SK-N-SH (cell line): ENCODE measurements at regions not wholly inside any gene's neighbourhood (a gene's known extent, or its start where the extent isn't known, plus 50 kb on each side); places are given as distances from the start of the nearest gene placed in this dataset.

Source experiments
- CHD2 ChIP-seq: fragments of 150-350 bp; IDR thresholded peaks from 2 replicates; pipeline ENCODE4 v1.6.1; 2018; ENCODE audit warnings: low read length; ENCODE audit not compliant: partially characterized antibody
- EP300 ChIP-seq, 2 experiments: IDR thresholded peaks; 2 replicates each; pipeline versions ENCODE4 v1.4.0 to v1.6.1; 2012; ENCODE audit warnings: borderline replicate concordance in 1 of 2, low read depth in 1 of 2, low read length in 1 of 2
- EZH2phosphoT487 ChIP-seq: fragments of 200-600 bp; sonication (generic); IDR thresholded peaks from 2 replicates; pipeline ENCODE4 v1.6.1; 2017; ENCODE audit warnings: low read depth, mixed run types, mild to moderate bottlenecking, antibody characterized with exemption, moderate library complexity, borderline replicate concordance
- FOSL2 ChIP-seq: IDR thresholded peaks from 2 replicates; pipeline ENCODE4 v1.4.0; 2012; ENCODE audit warnings: low read depth, mild to moderate bottlenecking, moderate library complexity, borderline replicate concordance
- GATA2 ChIP-seq: sonication (generic); formaldehyde crosslinking; IDR thresholded peaks from 2 replicates; pipeline ENCODE4 v1.5.0; 2020; ENCODE audit warnings: mild to moderate bottlenecking, missing genetic modification reagents
- JUND ChIP-seq: IDR thresholded peaks from 2 replicates; pipeline ENCODE4 v1.4.0; 2012
- MAX ChIP-seq: IDR thresholded peaks from 2 replicates; pipeline ENCODE4 v1.4.0; 2012; ENCODE audit warnings: low read depth
- NFIC ChIP-seq: IDR thresholded peaks from 2 replicates; pipeline ENCODE4 v1.4.0; 2012; ENCODE audit warnings: borderline replicate concordance
- POLR2AphosphoS5 ChIP-seq: IDR thresholded peaks from 2 replicates; pipeline ENCODE4 v1.6.1; 2012; ENCODE audit warnings: low read depth, low read length
- SIN3A ChIP-seq: IDR thresholded peaks from 2 replicates; pipeline ENCODE4 v1.6.1; 2012; ENCODE audit warnings: low read depth, mild to moderate bottlenecking, low read length, moderate library complexity, borderline replicate concordance
- SMC3 ChIP-seq: IDR thresholded peaks from 2 replicates; pipeline ENCODE4 v1.6.1; 2012; ENCODE audit warnings: low read depth, low read length, improper control_type of control experiment
- TAF1 ChIP-seq: IDR thresholded peaks from 2 replicates; pipeline ENCODE4 v1.6.1; 2012; ENCODE audit warnings: low read depth, mild to moderate bottlenecking, low read length, moderate library complexity, borderline replicate concordance
- TCF12 ChIP-seq: IDR thresholded peaks from 2 replicates; pipeline ENCODE4 v1.4.0; 2012
- YY1 ChIP-seq: IDR thresholded peaks from 2 replicates; pipeline ENCODE4 v1.4.0; 2012; ENCODE audit warnings: low read depth, mild to moderate bottlenecking
- TF ChIP-seq, protein P1 (sequence below): fragments of 150-350 bp; IDR thresholded peaks from 2 replicates; pipeline ENCODE4 v1.6.1; 2016; ENCODE audit warnings: mild to moderate bottlenecking, low read depth, low read length
- TF ChIP-seq, protein P2 (sequence below): fragments of 150-350 bp; IDR thresholded peaks from 2 replicates; pipeline ENCODE4 v1.6.1; 2017; ENCODE audit warnings: antibody characterized with exemption, low read length, low read depth, borderline replicate concordance
- TF ChIP-seq, protein P3 (sequence below): IDR thresholded peaks from 2 replicates; pipeline ENCODE4 v1.4.0; 2012; ENCODE audit warnings: low read depth, borderline replicate concordance
- TF ChIP-seq, protein P4 (sequence below): fragments of 200-600 bp; sonication (generic); IDR thresholded peaks from 2 replicates; pipeline ENCODE4 v1.6.1; 2017; ENCODE audit warnings: antibody characterized with exemption, mild to moderate bottlenecking, moderate library complexity

DNA sequence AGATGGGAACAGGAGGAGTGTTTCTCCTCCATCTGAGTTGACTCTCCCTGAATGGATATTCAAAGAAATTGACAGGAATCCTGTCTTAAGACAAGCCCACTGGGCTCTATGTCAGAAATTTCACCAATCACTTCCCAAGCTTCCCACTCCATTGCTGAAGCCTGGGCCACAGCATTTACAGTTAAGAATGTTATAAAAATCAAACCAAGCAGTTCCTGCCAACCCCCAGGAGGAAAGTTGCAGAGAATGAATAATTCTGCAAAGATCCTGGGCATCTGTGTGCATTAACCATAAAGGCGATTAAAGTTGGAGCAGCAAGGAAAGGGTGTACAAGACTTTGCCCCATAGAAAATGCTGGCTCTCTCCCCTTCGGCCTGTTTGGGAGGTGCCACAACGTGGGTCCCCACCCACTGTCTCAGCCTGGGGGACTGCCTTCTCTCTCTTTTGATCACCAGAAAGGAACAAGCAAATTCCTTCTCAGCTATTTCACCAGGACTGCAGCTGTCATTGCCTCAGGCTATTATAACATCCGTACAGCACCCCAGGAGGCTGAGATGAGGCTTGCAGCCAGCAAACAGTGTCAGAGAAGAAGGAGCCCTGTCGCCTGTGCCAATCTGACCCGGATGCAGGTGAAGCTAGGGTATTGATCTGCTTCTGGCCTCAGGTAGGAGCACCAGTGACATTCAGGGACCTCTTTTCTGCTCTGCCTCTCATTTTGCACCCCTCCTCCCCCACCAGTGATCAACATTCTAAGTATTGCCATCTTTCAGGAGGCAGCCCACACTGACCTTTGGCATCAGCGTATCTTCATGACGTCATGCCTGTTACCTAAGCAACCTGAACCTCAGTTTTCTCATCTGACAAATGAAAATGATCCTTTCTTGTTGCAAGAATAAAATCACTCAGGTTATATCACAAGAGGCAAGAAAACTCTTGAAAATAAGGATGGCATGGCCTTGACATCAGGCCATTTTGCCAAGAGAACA, 219.0 kb downstream of the SH3BP4 start (continued):
- TF ChIP-seq, protein P1, sequence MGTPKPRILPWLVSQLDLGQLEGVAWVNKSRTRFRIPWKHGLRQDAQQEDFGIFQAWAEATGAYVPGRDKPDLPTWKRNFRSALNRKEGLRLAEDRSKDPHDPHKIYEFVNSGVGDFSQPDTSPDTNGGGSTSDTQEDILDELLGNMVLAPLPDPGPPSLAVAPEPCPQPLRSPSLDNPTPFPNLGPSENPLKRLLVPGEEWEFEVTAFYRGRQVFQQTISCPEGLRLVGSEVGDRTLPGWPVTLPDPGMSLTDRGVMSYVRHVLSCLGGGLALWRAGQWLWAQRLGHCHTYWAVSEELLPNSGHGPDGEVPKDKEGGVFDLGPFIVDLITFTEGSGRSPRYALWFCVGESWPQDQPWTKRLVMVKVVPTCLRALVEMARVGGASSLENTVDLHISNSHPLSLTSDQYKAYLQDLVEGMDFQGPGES: no peak
- TF ChIP-seq SIN3A (no peak), EP300 (IDR thresholded peaks at IDR 0.05; ENCODE audit: borderline replicate concordance in 1 of 2, low read depth in 1 of 2, low read length in 1 of 2) (no peak; a peak in 1 of 4 replicates), TAF1 (no peak), POLR2AphosphoS5 (no peak), NFIC (0 out of 2 replicates have a peak, but pooled peaks have one; percentile 5), YY1 (no peak), JUND (no peak), CHD2 (no peak), SMC3 (no peak), EZH2phosphoT487 (no peak), FOSL2 (no peak), MAX (no peak), TCF12 (0 out of 2 replicates have a peak, but pooled peaks have one; percentile 7), GATA2 (CRISPR knock-in tag) (no peak)
- TF ChIP-seq, protein P2, sequence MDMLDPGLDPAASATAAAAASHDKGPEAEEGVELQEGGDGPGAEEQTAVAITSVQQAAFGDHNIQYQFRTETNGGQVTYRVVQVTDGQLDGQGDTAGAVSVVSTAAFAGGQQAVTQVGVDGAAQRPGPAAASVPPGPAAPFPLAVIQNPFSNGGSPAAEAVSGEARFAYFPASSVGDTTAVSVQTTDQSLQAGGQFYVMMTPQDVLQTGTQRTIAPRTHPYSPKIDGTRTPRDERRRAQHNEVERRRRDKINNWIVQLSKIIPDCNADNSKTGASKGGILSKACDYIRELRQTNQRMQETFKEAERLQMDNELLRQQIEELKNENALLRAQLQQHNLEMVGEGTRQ: no peak
- TF ChIP-seq, protein P3, sequence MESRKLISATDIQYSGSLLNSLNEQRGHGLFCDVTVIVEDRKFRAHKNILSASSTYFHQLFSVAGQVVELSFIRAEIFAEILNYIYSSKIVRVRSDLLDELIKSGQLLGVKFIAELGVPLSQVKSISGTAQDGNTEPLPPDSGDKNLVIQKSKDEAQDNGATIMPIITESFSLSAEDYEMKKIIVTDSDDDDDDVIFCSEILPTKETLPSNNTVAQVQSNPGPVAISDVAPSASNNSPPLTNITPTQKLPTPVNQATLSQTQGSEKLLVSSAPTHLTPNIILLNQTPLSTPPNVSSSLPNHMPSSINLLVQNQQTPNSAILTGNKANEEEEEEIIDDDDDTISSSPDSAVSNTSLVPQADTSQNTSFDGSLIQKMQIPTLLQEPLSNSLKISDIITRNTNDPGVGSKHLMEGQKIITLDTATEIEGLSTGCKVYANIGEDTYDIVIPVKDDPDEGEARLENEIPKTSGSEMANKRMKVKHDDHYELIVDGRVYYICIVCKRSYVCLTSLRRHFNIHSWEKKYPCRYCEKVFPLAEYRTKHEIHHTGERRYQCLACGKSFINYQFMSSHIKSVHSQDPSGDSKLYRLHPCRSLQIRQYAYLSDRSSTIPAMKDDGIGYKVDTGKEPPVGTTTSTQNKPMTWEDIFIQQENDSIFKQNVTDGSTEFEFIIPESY: no peak
- TF ChIP-seq, protein P4, sequence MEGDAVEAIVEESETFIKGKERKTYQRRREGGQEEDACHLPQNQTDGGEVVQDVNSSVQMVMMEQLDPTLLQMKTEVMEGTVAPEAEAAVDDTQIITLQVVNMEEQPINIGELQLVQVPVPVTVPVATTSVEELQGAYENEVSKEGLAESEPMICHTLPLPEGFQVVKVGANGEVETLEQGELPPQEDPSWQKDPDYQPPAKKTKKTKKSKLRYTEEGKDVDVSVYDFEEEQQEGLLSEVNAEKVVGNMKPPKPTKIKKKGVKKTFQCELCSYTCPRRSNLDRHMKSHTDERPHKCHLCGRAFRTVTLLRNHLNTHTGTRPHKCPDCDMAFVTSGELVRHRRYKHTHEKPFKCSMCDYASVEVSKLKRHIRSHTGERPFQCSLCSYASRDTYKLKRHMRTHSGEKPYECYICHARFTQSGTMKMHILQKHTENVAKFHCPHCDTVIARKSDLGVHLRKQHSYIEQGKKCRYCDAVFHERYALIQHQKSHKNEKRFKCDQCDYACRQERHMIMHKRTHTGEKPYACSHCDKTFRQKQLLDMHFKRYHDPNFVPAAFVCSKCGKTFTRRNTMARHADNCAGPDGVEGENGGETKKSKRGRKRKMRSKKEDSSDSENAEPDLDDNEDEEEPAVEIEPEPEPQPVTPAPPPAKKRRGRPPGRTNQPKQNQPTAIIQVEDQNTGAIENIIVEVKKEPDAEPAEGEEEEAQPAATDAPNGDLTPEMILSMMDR: peak; percentile 37; the same call in 1 of the 2 replicates
